Vagina (tissue), 2 donors: ENCODE measurements at regions not wholly inside any gene's neighbourhood (a gene's known extent, or its start where the extent isn't known, plus 50 kb on each side); places are given as distances from the start of the nearest gene placed in this dataset.

Source experiments
- DNase-seq, 2 donors: peaks; one replicate each; pipeline ENCODE4 v3.0.0-alpha.2; 2017; ENCODE audit errors: extremely low spot score in 2 of 2
- H3K27ac ChIP-seq: fragments of 200-600 bp; sonication (generic); one replicate; pipeline ENCODE4 v1.5.1; 2019
- H3K27me3 ChIP-seq: fragments of 200-600 bp; sonication (generic); one replicate; pipeline ENCODE4 v1.5.1; 2019
- H3K36me3 ChIP-seq, 2 donors: fragments of 200-600 bp; sonication (generic); one replicate each; pipeline ENCODE4 v1.5.1; 2017 to 2019
- H3K4me1 ChIP-seq: fragments of 200-600 bp; sonication (generic); one replicate; pipeline ENCODE4 v1.5.1; 2019
- H3K4me3 ChIP-seq, 2 donors: fragments of 200-600 bp; sonication (generic); 1 replicate in 1 of 2; 2 replicates in 1 of 2; pipeline ENCODE4 v1.5.1; 2016 to 2019
- H3K9me3 ChIP-seq: fragments of 200-600 bp; sonication (generic); one replicate; pipeline ENCODE4 v1.5.1; 2019
- CTCF ChIP-seq, 3 experiments: fragments of 450-650 bp in 2 of 3; fragments of 200-600 bp in 1 of 3; sonication (generic) in 1 of 3; IDR thresholded peaks; one replicate each; pipeline ENCODE4 v1.5.1; 2017 to 2019; ENCODE audit warnings: antibody characterized with exemption in 3 of 3, mild to moderate bottlenecking in 2 of 3, moderate library complexity in 2 of 3
- POLR2A ChIP-seq, 2 donors: fragments of 450-650 bp; IDR thresholded peaks; one replicate each; pipeline ENCODE4 v1.6.1; 2017; ENCODE audit warnings: antibody characterized with exemption in 2 of 2, mild to moderate bottlenecking in 2 of 2, moderate library complexity in 2 of 2
- POLR2AphosphoS5 ChIP-seq, 2 donors: sonication (generic); formaldehyde crosslinking; IDR thresholded peaks; one replicate each; pipeline ENCODE4 v1.9.0; 2017; ENCODE audit warnings: antibody characterized with exemption in 2 of 2, mild to moderate bottlenecking in 2 of 2, low read depth in 1 of 2; ENCODE audit not compliant: insufficient read depth in 1 of 2
- intact Hi-C: fragments of 100-400 bp; cut with DNase I; formaldehyde crosslinking; loops from one replicate; pipeline ENCODE4 v1.15.1; 2023

DNA sequence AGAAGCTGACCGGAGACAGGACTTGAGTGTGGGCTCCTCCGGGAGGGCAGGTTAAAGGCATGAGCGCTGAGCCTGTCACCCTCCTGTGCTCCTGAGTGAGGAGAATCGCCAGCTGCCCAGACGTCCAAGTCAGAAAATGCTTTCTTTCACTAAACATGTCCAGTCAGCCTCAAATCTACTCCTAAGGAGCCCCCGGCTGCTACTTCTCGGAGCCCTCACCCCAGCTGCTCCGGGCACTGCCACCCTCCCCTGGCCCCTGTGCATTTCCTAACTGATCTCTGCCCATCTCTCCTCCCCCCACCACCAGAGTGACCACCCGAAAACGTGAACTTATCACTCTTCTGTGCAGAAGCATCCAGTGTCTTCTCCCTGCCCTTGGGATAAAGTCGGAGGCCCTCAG is 277.5 kb upstream of the SOX1 start:
- H3K27ac ChIP-seq, result no peak overlapping the region
- H3K36me3 ChIP-seq, result no peaks in the 10 kb centered on the region
- intact Hi-C loops, result no loop called here
- H3K4me1 ChIP-seq, result no peaks in the 10 kb centered on the region
- DNase-seq, result peak in 1 of 2 donors; percentile 49
- H3K27me3 ChIP-seq, result no peaks in the 10 kb centered on the region
- H3K9me3 ChIP-seq, result no peaks in the 10 kb centered on the region
- no peak overlapping the region for H3K4me3 ChIP-seq
- no peak for TF ChIP-seq CTCF (IDR thresholded peaks at IDR 0.05)
- no peak for TF ChIP-seq POLR2A (IDR thresholded peaks at IDR 0.05)
- TF ChIP-seq POLR2AphosphoS5 (IDR thresholded peaks at IDR 0.05; ENCODE audit: insufficient read depth in 1 of 2, low read depth in 1 of 2), result no peak

DNA sequence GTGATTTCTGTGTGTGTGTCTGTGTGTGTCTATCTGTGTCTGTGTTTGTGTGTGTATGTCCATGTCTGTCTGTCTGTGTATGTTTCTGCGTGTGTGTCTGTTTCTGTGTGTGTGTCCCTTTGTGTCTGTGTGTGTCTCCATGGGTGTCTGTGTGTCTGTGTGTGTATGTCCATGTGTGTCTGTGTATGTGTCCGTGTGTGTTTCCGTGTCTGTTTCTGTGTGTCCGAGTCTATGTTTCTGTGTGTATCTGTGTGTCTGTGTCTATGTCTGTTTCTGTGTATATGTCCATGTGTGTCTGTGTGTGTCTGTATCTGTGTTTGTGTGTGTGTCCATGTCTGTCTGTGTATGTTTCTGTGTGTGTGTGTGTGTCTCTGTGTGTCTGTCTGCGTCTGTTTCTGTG is 276.3 kb upstream of the SOX1 start:
- Histone ChIP-seq H3K4me3 (no peak overlapping the region), H3K4me1 (no peaks in the 10 kb centered on the region), H3K36me3 (no peaks in the 10 kb centered on the region), H3K27me3 (no peaks in the 10 kb centered on the region), H3K9me3 (no peaks in the 10 kb centered on the region), H3K27ac (no peak overlapping the region)
- TF ChIP-seq CTCF (IDR thresholded peaks at IDR 0.05) (no peak), POLR2AphosphoS5 (IDR thresholded peaks at IDR 0.05; ENCODE audit: insufficient read depth in 1 of 2, low read depth in 1 of 2) (no peak), POLR2A (IDR thresholded peaks at IDR 0.05) (no peak)
- DNase-seq, result peak in 1 of 2 donors; percentile 69
- intact Hi-C loops, result no loop called here

DNA sequence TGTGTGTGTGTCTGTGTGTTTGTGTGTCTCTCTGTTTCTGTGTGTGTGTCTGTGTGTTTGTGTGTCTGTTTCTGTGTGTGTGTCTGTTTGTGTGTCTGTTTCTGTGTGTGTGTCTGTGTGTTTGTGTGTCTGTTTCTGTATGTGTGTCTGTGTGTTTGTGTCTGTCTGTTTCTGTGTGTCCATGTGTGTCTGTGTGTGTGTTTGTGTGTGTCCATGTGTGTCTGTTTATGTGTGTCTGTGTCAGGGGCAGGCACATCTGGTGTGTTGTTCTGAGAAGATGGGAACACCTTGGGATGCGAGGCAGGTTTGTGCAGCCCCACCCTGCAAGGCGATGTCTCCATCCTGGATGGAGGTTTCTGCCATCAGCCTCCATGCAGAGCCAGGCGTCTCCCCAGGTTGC is 275.8 kb upstream of the SOX1 start:
- TF ChIP-seq POLR2A (IDR thresholded peaks at IDR 0.05) (no peak), POLR2AphosphoS5 (IDR thresholded peaks at IDR 0.05; ENCODE audit: insufficient read depth in 1 of 2, low read depth in 1 of 2) (no peak), CTCF (IDR thresholded peaks at IDR 0.05) (no peak)
- H3K9me3 ChIP-seq, result no peaks in the 10 kb centered on the region
- no peak for DNase-seq
- H3K27me3 ChIP-seq, result no peaks in the 10 kb centered on the region
- intact Hi-C loops, result no loop called here
- H3K27ac ChIP-seq, result no peak overlapping the region
- no peaks in the 10 kb centered on the region for H3K4me1 ChIP-seq
- H3K36me3 ChIP-seq, result no peaks in the 10 kb centered on the region
- H3K4me3 ChIP-seq, result no peak overlapping the region

- intact Hi-C loops, result no loop called here
- H3K9me3 ChIP-seq, result no peaks in the 10 kb centered on the region
Observed at GRCh38 chr13:111792956-111793355, 274.0 kb upstream of the SOX1 start.

More at GRCh38 chr13:111792956-111793355, 274.0 kb upstream of the SOX1 start:
- H3K27ac ChIP-seq, result no peak overlapping the region
- no peaks in the 10 kb centered on the region for H3K36me3 ChIP-seq
- TF ChIP-seq POLR2A (IDR thresholded peaks at IDR 0.05) (no peak), POLR2AphosphoS5 (IDR thresholded peaks at IDR 0.05; ENCODE audit: insufficient read depth in 1 of 2, low read depth in 1 of 2) (no peak), CTCF (IDR thresholded peaks at IDR 0.05) (no peak)
- H3K4me1 ChIP-seq, result no peaks in the 10 kb centered on the region
- H3K27me3 ChIP-seq, result no peaks in the 10 kb centered on the region
- H3K4me3 ChIP-seq, result no peak overlapping the region
- DNase-seq, result peak in 1 of 2 donors; percentile 54
